Gastroesophageal sphincter (tissue), 3 donors: ENCODE measurements at regions not wholly inside any gene's neighbourhood (a gene's known extent, or its start where the extent isn't known, plus 50 kb on each side); places are given as distances from the start of the nearest gene placed in this dataset.

Source experiments
- EP300 ChIP-seq: sonication (generic); formaldehyde crosslinking; IDR thresholded peaks from one replicate; pipeline ENCODE4 v1.6.1; 2017; ENCODE audit warnings: antibody characterized with exemption, mild to moderate bottlenecking
- POLR2A ChIP-seq, 2 donors: fragments of 450-650 bp; IDR thresholded peaks; one replicate each; pipeline ENCODE4 v1.6.1; 2017; ENCODE audit warnings: antibody characterized with exemption in 2 of 2, mild to moderate bottlenecking in 2 of 2, moderate library complexity in 1 of 2
- POLR2AphosphoS5 ChIP-seq: sonication (generic); formaldehyde crosslinking; IDR thresholded peaks from one replicate; pipeline ENCODE4 v1.6.1; 2017; ENCODE audit warnings: antibody characterized with exemption
- TF ChIP-seq, protein P1 (sequence below), 4 experiments: fragments of 200-600 bp in 2 of 4; fragments of 450-650 bp in 2 of 4; sonication (generic) in 1 of 4; IDR thresholded peaks; one replicate each; pipeline ENCODE4 v1.5.1; 2017 to 2019; ENCODE audit warnings: antibody characterized with exemption in 4 of 4, mild to moderate bottlenecking in 2 of 4, moderate library complexity in 2 of 4

GRCh38 chrX:114334473-114334982 lies 249.4 kb upstream of the HTR2C start:
- TF ChIP-seq, protein P1, sequence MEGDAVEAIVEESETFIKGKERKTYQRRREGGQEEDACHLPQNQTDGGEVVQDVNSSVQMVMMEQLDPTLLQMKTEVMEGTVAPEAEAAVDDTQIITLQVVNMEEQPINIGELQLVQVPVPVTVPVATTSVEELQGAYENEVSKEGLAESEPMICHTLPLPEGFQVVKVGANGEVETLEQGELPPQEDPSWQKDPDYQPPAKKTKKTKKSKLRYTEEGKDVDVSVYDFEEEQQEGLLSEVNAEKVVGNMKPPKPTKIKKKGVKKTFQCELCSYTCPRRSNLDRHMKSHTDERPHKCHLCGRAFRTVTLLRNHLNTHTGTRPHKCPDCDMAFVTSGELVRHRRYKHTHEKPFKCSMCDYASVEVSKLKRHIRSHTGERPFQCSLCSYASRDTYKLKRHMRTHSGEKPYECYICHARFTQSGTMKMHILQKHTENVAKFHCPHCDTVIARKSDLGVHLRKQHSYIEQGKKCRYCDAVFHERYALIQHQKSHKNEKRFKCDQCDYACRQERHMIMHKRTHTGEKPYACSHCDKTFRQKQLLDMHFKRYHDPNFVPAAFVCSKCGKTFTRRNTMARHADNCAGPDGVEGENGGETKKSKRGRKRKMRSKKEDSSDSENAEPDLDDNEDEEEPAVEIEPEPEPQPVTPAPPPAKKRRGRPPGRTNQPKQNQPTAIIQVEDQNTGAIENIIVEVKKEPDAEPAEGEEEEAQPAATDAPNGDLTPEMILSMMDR (IDR thresholded peaks at IDR 0.05), result no peak
- TF ChIP-seq POLR2AphosphoS5, result no peak
- no peak for TF ChIP-seq EP300
- no peak for TF ChIP-seq POLR2A (IDR thresholded peaks at IDR 0.05)
